MCF 10A (cell line): ENCODE measurements at regions not wholly inside any gene's neighbourhood (a gene's known extent, or its start where the extent isn't known, plus 50 kb on each side); places are given as distances from the start of the nearest gene placed in this dataset.

Experiments used
- BruUV-seq: library from RNA; stranded (reverse); fragments of 400-500 nt; replicated peaks from 2 replicates; lab custom pipeline; 2021; lab: Mats Ljungman, UMichigan
- CTCF ChIA-PET: fragments of 300-600 bp; sonication (Branson Sonifier 250); formaldehyde crosslinking; extraction: SDS; loops from one replicate; lab custom pipeline; 2021; ENCODE audit warnings: antibody characterized with exemption, inconsistent platforms; lab: Yijun Ruan, JAX
- POLR2A ChIA-PET: fragments of 300-600, 350-650 bp; sonication (Branson Sonifier 250); formaldehyde crosslinking; extraction: SDS; loops from one replicate; lab custom pipeline; 2020; ENCODE audit warnings: antibody characterized with exemption, inconsistent platforms; lab: Yijun Ruan, JAX
- DNase-seq: peaks from one replicate; pipeline ENCODE4 v3.0.0-alpha.2; 2018; ENCODE audit not compliant: unreplicated experiment
- H3K27ac Mint-ChIP-seq: one replicate; pipeline ENCODE4 v1.8.0; 2022; ENCODE audit warnings: mild to moderate bottlenecking, low read depth, mixed read lengths; ENCODE audit not compliant: unreplicated experiment
- H3K27me3 Mint-ChIP-seq: one replicate; pipeline ENCODE4 v1.8.0; 2022; ENCODE audit warnings: mixed read lengths; ENCODE audit not compliant: insufficient read depth, unreplicated experiment
- H3K36me3 Mint-ChIP-seq: one replicate; pipeline ENCODE4 v1.8.0; 2022; ENCODE audit warnings: mild to moderate bottlenecking, moderate library complexity, mixed read lengths; ENCODE audit not compliant: insufficient read depth, unreplicated experiment
- H3K4me1 Mint-ChIP-seq: one replicate; pipeline ENCODE4 v1.8.0; 2022; ENCODE audit warnings: mixed read lengths; ENCODE audit not compliant: insufficient read depth, unreplicated experiment
- H3K4me3 Mint-ChIP-seq: one replicate; pipeline ENCODE4 v1.8.0; 2022; ENCODE audit warnings: mild to moderate bottlenecking, moderate library complexity, mixed read lengths; ENCODE audit not compliant: unreplicated experiment
- H3K9me3 Mint-ChIP-seq: one replicate; pipeline ENCODE4 v1.8.0; 2022; ENCODE audit warnings: mixed read lengths; ENCODE audit not compliant: unreplicated experiment
- intact Hi-C: fragments of 100-400 bp; cut with micrococcal nuclease; formaldehyde crosslinking; loops from 2 replicates; pipeline ENCODE4 v1.14.1; 2022
- TF ChIP-seq, protein P1 (sequence below): fragments of 200-600 bp; IDR thresholded peaks from one replicate; pipeline ENCODE4 v1.8.0; 2022; ENCODE audit warnings: antibody characterized with exemption, mild to moderate bottlenecking; ENCODE audit not compliant: unreplicated experiment

DNA sequence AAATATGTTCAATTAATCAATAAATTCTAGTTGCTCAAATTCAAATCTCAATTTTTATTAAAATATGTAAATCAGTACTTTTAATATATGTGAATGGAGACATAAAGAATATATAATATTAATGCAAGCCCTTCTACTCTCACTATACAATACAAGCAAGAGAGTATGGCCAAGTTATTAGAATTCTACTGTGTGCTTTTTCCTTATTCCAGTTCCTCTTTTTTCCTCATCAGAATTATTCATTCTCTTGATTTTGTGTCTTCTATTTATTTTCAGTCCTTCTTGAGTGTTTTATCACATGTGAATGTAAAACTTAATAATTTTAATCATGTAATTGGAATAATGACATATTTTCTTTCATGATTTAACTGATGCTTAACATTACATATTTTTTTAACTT is 276.8 kb downstream of the PCDH20 start:
- ChIA-PET CTCF (no interaction called here), POLR2A (no interaction called here)
- H3K36me3 Mint-ChIP-seq: no peaks in the 10 kb centered on the region
- intact Hi-C loops: no loop called here
- no peaks in the 10 kb centered on the region for H3K4me1 Mint-ChIP-seq
- no peak overlapping the region for H3K4me3 Mint-ChIP-seq
- no TSS peak for BruUV-seq
- H3K27me3 Mint-ChIP-seq: peaks cover 21% of the 10 kb centered on the region
- H3K9me3 Mint-ChIP-seq: peaks cover 13% of the 10 kb centered on the region
- H3K27ac Mint-ChIP-seq: no peak overlapping the region
- TF ChIP-seq, protein P1, sequence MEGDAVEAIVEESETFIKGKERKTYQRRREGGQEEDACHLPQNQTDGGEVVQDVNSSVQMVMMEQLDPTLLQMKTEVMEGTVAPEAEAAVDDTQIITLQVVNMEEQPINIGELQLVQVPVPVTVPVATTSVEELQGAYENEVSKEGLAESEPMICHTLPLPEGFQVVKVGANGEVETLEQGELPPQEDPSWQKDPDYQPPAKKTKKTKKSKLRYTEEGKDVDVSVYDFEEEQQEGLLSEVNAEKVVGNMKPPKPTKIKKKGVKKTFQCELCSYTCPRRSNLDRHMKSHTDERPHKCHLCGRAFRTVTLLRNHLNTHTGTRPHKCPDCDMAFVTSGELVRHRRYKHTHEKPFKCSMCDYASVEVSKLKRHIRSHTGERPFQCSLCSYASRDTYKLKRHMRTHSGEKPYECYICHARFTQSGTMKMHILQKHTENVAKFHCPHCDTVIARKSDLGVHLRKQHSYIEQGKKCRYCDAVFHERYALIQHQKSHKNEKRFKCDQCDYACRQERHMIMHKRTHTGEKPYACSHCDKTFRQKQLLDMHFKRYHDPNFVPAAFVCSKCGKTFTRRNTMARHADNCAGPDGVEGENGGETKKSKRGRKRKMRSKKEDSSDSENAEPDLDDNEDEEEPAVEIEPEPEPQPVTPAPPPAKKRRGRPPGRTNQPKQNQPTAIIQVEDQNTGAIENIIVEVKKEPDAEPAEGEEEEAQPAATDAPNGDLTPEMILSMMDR: no peak
- no peak for DNase-seq

DNA sequence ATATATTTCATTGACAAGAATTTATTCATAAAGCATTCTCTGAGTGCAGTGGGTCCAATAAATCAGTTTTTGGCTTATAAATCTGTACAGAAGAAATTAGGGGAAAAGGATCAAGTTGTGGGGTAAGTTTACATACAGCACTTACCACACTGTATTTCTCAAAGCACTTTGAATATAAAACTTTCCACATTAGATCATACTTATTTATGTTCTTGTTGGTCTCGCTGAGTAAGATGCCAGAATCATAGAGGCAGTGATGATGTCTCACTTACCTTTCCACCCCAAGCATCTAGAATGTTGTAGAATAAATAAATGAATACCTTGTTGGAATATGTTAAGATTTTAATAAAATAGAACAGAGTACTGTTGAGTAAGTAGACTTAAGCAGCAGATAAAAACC is 279.1 kb downstream of the PCDH20 start:
- H3K27me3 Mint-ChIP-seq: peaks cover 21% of the 10 kb centered on the region
- H3K4me3 Mint-ChIP-seq: no peak overlapping the region
- no peaks in the 10 kb centered on the region for H3K36me3 Mint-ChIP-seq
- no TSS peak for BruUV-seq
- no peak overlapping the region for H3K27ac Mint-ChIP-seq
- peaks cover 8% of the 10 kb centered on the region for H3K9me3 Mint-ChIP-seq
- TF ChIP-seq, protein P1: no peak
- DNase-seq: no peak
- ChIA-PET CTCF (no interaction called here), POLR2A (no interaction called here)
- no peaks in the 10 kb centered on the region for H3K4me1 Mint-ChIP-seq
- intact Hi-C loops: no loop called here

DNA sequence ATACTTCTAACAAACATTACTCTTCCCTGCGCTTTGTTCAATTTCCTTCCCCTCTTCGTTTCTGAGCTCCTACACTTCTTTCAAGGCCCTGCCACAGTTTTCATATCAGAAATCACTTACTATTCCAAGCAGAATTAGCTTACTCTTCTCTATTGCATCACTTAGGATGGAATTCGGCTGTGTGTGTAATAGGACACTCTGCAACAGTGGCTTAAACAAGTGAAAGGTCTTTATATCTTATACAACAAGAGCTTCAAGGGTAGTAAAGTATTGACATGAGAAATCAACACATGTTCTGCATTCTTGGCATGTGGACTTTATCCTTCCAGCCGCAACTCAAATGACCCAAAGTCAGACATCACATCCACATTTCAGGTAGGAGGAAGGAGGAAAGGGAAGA is 279.6 kb downstream of the PCDH20 start:
- H3K36me3 Mint-ChIP-seq: no peaks in the 10 kb centered on the region
- no peak overlapping the region for H3K4me3 Mint-ChIP-seq
- peaks cover 8% of the 10 kb centered on the region for H3K9me3 Mint-ChIP-seq
- TF ChIP-seq, protein P1: no peak
- no peak overlapping the region for H3K27ac Mint-ChIP-seq
- CTCF ChIA-PET: no interaction called here
- peak; percentile 2 for DNase-seq
- BruUV-seq: no TSS peak
- H3K4me1 Mint-ChIP-seq: no peaks in the 10 kb centered on the region
- POLR2A ChIA-PET: no interaction called here
- intact Hi-C loops: no loop called here
- H3K27me3 Mint-ChIP-seq: peaks cover 21% of the 10 kb centered on the region

DNA sequence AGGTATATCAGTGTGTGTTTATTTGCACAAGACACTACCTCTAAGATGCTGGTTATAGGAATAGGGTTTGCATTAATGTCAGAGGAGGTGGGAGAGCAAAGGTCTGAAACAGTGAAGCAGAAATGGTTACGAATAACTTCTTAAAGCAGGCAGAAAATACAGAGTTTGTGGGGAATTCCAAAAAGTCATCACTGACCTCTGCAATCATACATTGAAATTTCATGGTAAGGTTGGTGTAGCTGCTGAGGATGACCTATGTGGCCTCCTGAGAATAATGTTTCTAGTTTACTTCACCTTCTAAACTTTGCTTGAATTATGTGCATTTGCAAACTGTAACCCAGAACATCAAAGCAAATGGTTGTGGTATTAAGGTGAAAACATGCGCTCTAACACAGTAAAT is 280.1 kb downstream of the PCDH20 start:
- H3K27ac Mint-ChIP-seq: no peak overlapping the region
- intact Hi-C loops: no loop called here

More for the DNA sequence above, 280.1 kb downstream of the PCDH20 start:
- ChIA-PET POLR2A (no interaction called here), CTCF (interaction anchor here (0.9 kb wide), 1 partner anchor 12 kb away, joined by 3 read pairs; no protein-coding TSS in a partner anchor)
- no peak overlapping the region for H3K4me3 Mint-ChIP-seq
- H3K9me3 Mint-ChIP-seq: peaks cover 8% of the 10 kb centered on the region
- H3K27me3 Mint-ChIP-seq: peaks cover 21% of the 10 kb centered on the region
- no peak for DNase-seq
- TF ChIP-seq, protein P1: no peak
- H3K4me1 Mint-ChIP-seq: no peaks in the 10 kb centered on the region
- no TSS peak for BruUV-seq
- no peaks in the 10 kb centered on the region for H3K36me3 Mint-ChIP-seq
